HFF-Myc (cell line): ENCODE measurements at regions not wholly inside any gene's neighbourhood (a gene's known extent, or its start where the extent isn't known, plus 50 kb on each side); places are given as distances from the start of the nearest gene placed in this dataset.

Experiments
- DNase-seq: peaks from one replicate; pipeline ENCODE4 v3.0.0-alpha.2; 2011; ENCODE audit warnings: low read depth; ENCODE audit errors: extremely low read depth
- H3K4me3 ChIP-seq: replicated peaks from 2 replicates; pipeline ENCODE4 v1.5.1; 2011; ENCODE audit warnings: low read depth, mild to moderate bottlenecking, control low read depth, low read length
- CTCF ChIP-seq: IDR thresholded peaks from 2 replicates; pipeline ENCODE4 v1.5.1; 2012; ENCODE audit warnings: mild to moderate bottlenecking, low read depth, low read length, control low read depth; ENCODE audit errors: missing control alignments

GRCh38 chr6:99080191-99080590 is 132.4 kb upstream of the FBXL4 start:
- DNase-seq = no peak
- no peak for TF ChIP-seq CTCF
- no peak overlapping the region for H3K4me3 ChIP-seq

GRCh38 chr6:99079058-99079457 is 131.3 kb upstream of the FBXL4 start:
- no peak for TF ChIP-seq CTCF
- no peak for DNase-seq
- no peak overlapping the region for H3K4me3 ChIP-seq

- no peak overlapping the region for H3K4me3 ChIP-seq
- no peak for TF ChIP-seq CTCF
- no peak for DNase-seq
These were observed 125.5 kb upstream of the FBXL4 start for GRCh38 chr6:99073223-99073622.

- no peak overlapping the region for H3K4me3 ChIP-seq
- no peak for TF ChIP-seq CTCF
- DNase-seq = no peak
These were observed 118.3 kb upstream of the FBXL4 start for GRCh38 chr6:99066044-99066443.

GRCh38 chr6:99064834-99065233 is 117.1 kb upstream of the FBXL4 start:
- H3K4me3 ChIP-seq = no peak overlapping the region
- no peak for TF ChIP-seq CTCF
- DNase-seq = no peak

GRCh38 chr6:99036672-99037071 is 88.9 kb upstream of the FBXL4 start:
- DNase-seq = no peak
- no peak for TF ChIP-seq CTCF
- no peak overlapping the region for H3K4me3 ChIP-seq

GRCh38 chr6:99032396-99032795 is 84.7 kb upstream of the FBXL4 start:
- no peak overlapping the region for H3K4me3 ChIP-seq
- no peak for DNase-seq
- TF ChIP-seq CTCF = no peak
